Endothelial cell of umbilical vein (primary cell): ENCODE measurements at regions not wholly inside any gene's neighbourhood (a gene's known extent, or its start where the extent isn't known, plus 50 kb on each side); places are given as distances from the start of the nearest gene placed in this dataset.

Experiments used
- BruUV-seq: library from RNA; stranded (reverse); fragments of 400-500 nt; replicated peaks from 2 replicates; lab custom pipeline; 2021; lab: Mats Ljungman, UMichigan
- CTCF ChIA-PET: fragments of 300-600, 350-600 bp; sonication (Branson Sonifier 250); formaldehyde crosslinking; loops from one replicate; lab custom pipeline; 2021; ENCODE audit warnings: antibody characterized with exemption, inconsistent platforms; lab: Charles Lee
- POLR2A ChIA-PET: fragments of 300-600, 350-600 bp; sonication (Branson Sonifier 250); formaldehyde crosslinking; loops from one replicate; lab custom pipeline; 2021; ENCODE audit warnings: antibody characterized with exemption, inconsistent platforms; lab: Charles Lee
- DNase-seq: peaks from one replicate; pipeline ENCODE4 v3.0.0-alpha.2; 2011; ENCODE audit warnings: low read depth, low spot score
- FAIRE-seq: peaks from 2 replicates; lab custom pipeline; 2011; peaks lifted over from hg19 to GRCh38; lab: Jason Lieb, UNC
- H2AFZ ChIP-seq: 2 replicates; pipeline ENCODE4 v1.6.0; 2012; ENCODE audit warnings: low read depth, low read length, control low read depth, inconsistent platforms
- H3K27ac ChIP-seq: 2 replicates; pipeline ENCODE4 v1.5.1; 2011; ENCODE audit warnings: low read depth, mild to moderate bottlenecking, control low read depth, low read length, moderate library complexity; ENCODE audit not compliant: insufficient read depth
- H3K27me3 ChIP-seq, 2 experiments: 2 replicates each; pipeline versions ENCODE4 v1.6.0 to v1.6.1; 2011; ENCODE audit warnings: low read length in 2 of 2, mixed read lengths in 1 of 2; ENCODE audit not compliant: control insufficient read depth in 2 of 2, insufficient read depth in 2 of 2
- H3K36me3 ChIP-seq, 2 experiments: 2 replicates in 1 of 2; 3 replicates in 1 of 2; pipeline ENCODE4 v1.5.1; 2011; ENCODE audit warnings: low read length in 2 of 2, mild to moderate bottlenecking in 1 of 2, moderate library complexity in 1 of 2; ENCODE audit not compliant: control insufficient read depth in 2 of 2, insufficient read depth in 2 of 2; ENCODE audit errors: extremely low read depth in 1 of 2
- H3K4me1 ChIP-seq: 3 replicates; pipeline ENCODE4 v1.5.1; 2011; ENCODE audit warnings: mild to moderate bottlenecking, low read length; ENCODE audit not compliant: control insufficient read depth, insufficient read depth; ENCODE audit errors: extremely low read depth
- H3K4me2 ChIP-seq: 2 replicates; pipeline ENCODE4 v1.6.1; 2011; ENCODE audit warnings: low read length, control low read depth, mixed read lengths; ENCODE audit not compliant: insufficient read depth
- H3K4me3 ChIP-seq, 3 experiments: fragments of 200-600 bp in 1 of 3; sonication (generic), shearing (Covaris generic) in 1 of 3; replicated peaks in 1 of 3; 2 replicates each; pipeline ENCODE4 v1.5.1; 2011 to 2016; ENCODE audit warnings: control low read depth in 3 of 3, low read length in 3 of 3, mild to moderate bottlenecking in 2 of 3, inconsistent platforms in 1 of 3, low read depth in 1 of 3, moderate library complexity in 1 of 3; ENCODE audit not compliant: insufficient read depth in 1 of 3
- H3K79me2 ChIP-seq: 2 replicates; pipeline ENCODE4 v1.6.0; 2012; ENCODE audit warnings: low read length, inconsistent platforms; ENCODE audit not compliant: control insufficient read depth, insufficient read depth
- H3K9ac ChIP-seq: replicated peaks from 2 replicates; pipeline ENCODE3; 2011; ENCODE audit warnings: low read length, control low read depth; ENCODE audit not compliant: insufficient read depth; ENCODE audit errors: extremely low read depth
- H3K9me1 ChIP-seq: replicated peaks from 3 replicates; pipeline ENCODE4 v1.6.0; 2011; ENCODE audit warnings: mild to moderate bottlenecking, low read length; ENCODE audit not compliant: control insufficient read depth, insufficient read depth; ENCODE audit errors: extremely low read depth
- H3K9me3 ChIP-seq: replicated peaks from 2 replicates; pipeline ENCODE4 v1.5.1; 2012; ENCODE audit warnings: low read length, inconsistent platforms; ENCODE audit not compliant: control insufficient read depth, insufficient read depth
- H4K20me1 ChIP-seq: replicated peaks from 2 replicates; pipeline ENCODE3; 2011; ENCODE audit warnings: mild to moderate bottlenecking, low read length; ENCODE audit not compliant: control insufficient read depth, insufficient read depth; ENCODE audit errors: extremely low read depth
- CTCF ChIP-seq, 2 donors: IDR thresholded peaks; 1 replicate in 1 of 2; 2 replicates in 1 of 2; pipeline ENCODE4 v1.5.1; 2011; ENCODE audit warnings: low read length in 2 of 2, mild to moderate bottlenecking in 2 of 2, moderate library complexity in 2 of 2, control low read depth in 1 of 2, inconsistent platforms in 1 of 2, low read depth in 1 of 2; ENCODE audit not compliant: insufficient read depth in 1 of 2; ENCODE audit errors: extremely low read depth in 1 of 2
- EZH2 ChIP-seq: IDR thresholded peaks from 2 replicates; pipeline ENCODE4 v1.6.1; 2012; ENCODE audit warnings: borderline replicate concordance, low read depth, mild to moderate bottlenecking, moderate library complexity, low read length, inconsistent platforms; ENCODE audit not compliant: severe bottlenecking
- FOS ChIP-seq: IDR thresholded peaks from 2 replicates; pipeline ENCODE4 v1.6.1; 2011; ENCODE audit warnings: mild to moderate bottlenecking, low read length, moderate library complexity, borderline replicate concordance; ENCODE audit not compliant: insufficient read depth
- GATA2 ChIP-seq: IDR thresholded peaks from 2 replicates; pipeline ENCODE4 v1.7.0; 2011; ENCODE audit warnings: low read depth, mild to moderate bottlenecking, moderate library complexity, mixed read lengths, low read length; ENCODE audit not compliant: insufficient read length, insufficient read depth
- JUN ChIP-seq: IDR thresholded peaks from 2 replicates; pipeline ENCODE4 v1.6.1; 2011; ENCODE audit warnings: borderline replicate concordance, low read depth; ENCODE audit not compliant: insufficient read length, insufficient read depth
- MAX ChIP-seq: IDR thresholded peaks from 2 replicates; pipeline ENCODE4 v1.6.1; 2011; ENCODE audit not compliant: insufficient read depth, insufficient read length
- MYC ChIP-seq: IDR thresholded peaks from one replicate; pipeline ENCODE4 v1.6.1; 2011; ENCODE audit warnings: mild to moderate bottlenecking, low read depth, low read length
- POLR2A ChIP-seq: IDR thresholded peaks from 2 replicates; pipeline ENCODE4 v1.6.1; 2012; ENCODE audit warnings: low read depth, mild to moderate bottlenecking, control low read depth, low read length
- POLR2AphosphoS5 ChIP-seq: IDR thresholded peaks from 2 replicates; pipeline ENCODE4 v1.6.1; 2012; ENCODE audit warnings: low read depth, mild to moderate bottlenecking, control low read depth, low read length, moderate library complexity; ENCODE audit not compliant: insufficient read depth
- dilution Hi-C: fragments of 300-500 bp; cut with MboI; formaldehyde crosslinking; loops from one replicate; pipeline ENCODE4 v1.15.0; 2019; ENCODE audit warnings: low sequenced_read_pairs; ENCODE audit not compliant: extremely low pct_ligation_motif_present
- intact Hi-C: fragments of 100-400 bp; cut with micrococcal nuclease; formaldehyde crosslinking; loops from one replicate; pipeline ENCODE4 v1.10.0; 2022

GRCh38 chr7:16106869-16107268 lies 314.5 kb downstream of the CRPPA start:
- Histone ChIP-seq H3K27ac (no peak overlapping the region), H3K36me3 (no peaks in the 10 kb centered on the region), H3K9me1 (no peaks in the 10 kb centered on the region), H2AFZ (no peak overlapping the region), H3K27me3 (no peaks in the 10 kb centered on the region), H3K9ac (no peak overlapping the region), H3K4me2 (no peak overlapping the region), H4K20me1 (no peaks in the 10 kb centered on the region), H3K4me3 (no peak overlapping the region), H3K4me1 (no peaks in the 10 kb centered on the region), H3K79me2 (no peaks in the 10 kb centered on the region), H3K9me3 (peaks cover 3% of the 10 kb centered on the region)
- DNase-seq (no peak), FAIRE-seq (no peak)
- dilution Hi-C loops (no loop called here), intact Hi-C loops (no loop called here)
- TF ChIP-seq JUN, result no peak
- no peak for TF ChIP-seq GATA2
- no peak for TF ChIP-seq MYC
- BruUV-seq, result no TSS peak
- ChIA-PET POLR2A (no interaction called here), CTCF (interaction anchor here (2.3 kb wide), 1 partner anchor 458 kb away, joined by 7 read pairs; no protein-coding TSS in a partner anchor)

- FAIRE-seq, result no peak
- H3K4me1 ChIP-seq, result no peaks in the 10 kb centered on the region
- dilution Hi-C loops (no loop called here), intact Hi-C loops (no loop called here)
- ChIA-PET CTCF (interaction anchor here (2.3 kb wide), 1 partner anchor 459 kb away, joined by 7 read pairs; no protein-coding TSS in a partner anchor), POLR2A (no interaction called here)
- no peak overlapping the region for H3K4me3 ChIP-seq
- peaks cover 3% of the 10 kb centered on the region for H3K9me3 ChIP-seq
- H3K9me1 ChIP-seq, result no peaks in the 10 kb centered on the region
- no peak overlapping the region for H3K9ac ChIP-seq
- BruUV-seq, result no TSS peak
- H3K27ac ChIP-seq, result no peak overlapping the region
- H3K4me2 ChIP-seq, result no peak overlapping the region
- no peaks in the 10 kb centered on the region for H3K79me2 ChIP-seq
- TF ChIP-seq GATA2 (no peak), MYC (no peak), MAX (no peak), POLR2A (no peak), POLR2AphosphoS5 (no peak), EZH2 (no peak), CTCF (IDR thresholded peaks at IDR 0.05; ENCODE audit: extremely low read depth in 1 of 2, insufficient read depth in 1 of 2, low read depth in 1 of 2, low read length in 2 of 2) (no peak), FOS (no peak), JUN (no peak)
- no peaks in the 10 kb centered on the region for H4K20me1 ChIP-seq
- no peaks in the 10 kb centered on the region for H3K27me3 ChIP-seq
- no peaks in the 10 kb centered on the region for H3K36me3 ChIP-seq
- DNase-seq, result no peak
- no peak overlapping the region for H2AFZ ChIP-seq
Observed at GRCh38 chr7:16106300-16106699, 315.0 kb downstream of the CRPPA start.
